Middle frontal gyrus (tissue), 1 donor: ENCODE measurements at regions not wholly inside any gene's neighbourhood (a gene's known extent, or its start where the extent isn't known, plus 50 kb on each side); places are given as distances from the start of the nearest gene placed in this dataset.
"Not testable (repeated sequence)": the region's sequence is repeated elsewhere in the genome, so short reads cannot be mapped to it uniquely, and the experiment has no call there.

Source experiments
- DNase-seq: peaks from one replicate; pipeline ENCODE4 v3.0.0-alpha.2; 2015; ENCODE audit warnings: low spot score; ENCODE audit errors: extremely low spot score

GRCh38 chr20:16863303-16863702 lies 115.1 kb downstream of the OTOR start:
- no peak for DNase-seq

- peak; percentile 61 for DNase-seq
Measured at GRCh38 chr20:16864069-16864468, 115.9 kb downstream of the OTOR start.

- no peak for DNase-seq
Measured at GRCh38 chr20:16864963-16865362, 116.8 kb downstream of the OTOR start.

- DNase-seq = no peak
Measured at GRCh38 chr20:16865406-16865805, 117.2 kb downstream of the OTOR start.

GRCh38 chr20:16873124-16873523 lies 125.0 kb downstream of the OTOR start:
- DNase-seq = not testable (repeated sequence)

GRCh38 chr20:16877053-16877554 lies 128.9 kb downstream of the OTOR start:
- DNase-seq = no peak

- DNase-seq = no peak
Measured at GRCh38 chr20:16885746-16886145, 137.6 kb downstream of the OTOR start.

GRCh38 chr20:16898433-16898832 lies 150.3 kb downstream of the OTOR start:
- DNase-seq = no peak

- DNase-seq = no peak
Measured at GRCh38 chr20:16902662-16903061, 154.5 kb downstream of the OTOR start.

GRCh38 chr20:16904751-16905150 lies 156.6 kb downstream of the OTOR start:
- DNase-seq = no peak

GRCh38 chr20:16914277-16914676 lies 166.1 kb downstream of the OTOR start:
- no peak for DNase-seq

- no peak for DNase-seq
Measured at GRCh38 chr20:16916165-16916564, 168.0 kb downstream of the OTOR start.

GRCh38 chr20:16917636-16918035 lies 169.5 kb downstream of the OTOR start:
- DNase-seq = no peak

- no peak for DNase-seq
Measured at GRCh38 chr20:16918366-16918765, 170.2 kb downstream of the OTOR start.

- no peak for DNase-seq
Measured at GRCh38 chr20:16919841-16920240, 171.7 kb downstream of the OTOR start.

GRCh38 chr20:16922834-16923233 lies 174.7 kb downstream of the OTOR start:
- DNase-seq = no peak

GRCh38 chr20:16926626-16927430 lies 178.7 kb downstream of the OTOR start:
- no peak for DNase-seq

- no peak for DNase-seq
Measured at GRCh38 chr20:16929756-16930155, 181.6 kb downstream of the OTOR start.

- no peak for DNase-seq
Measured at GRCh38 chr20:16930656-16931055, 182.5 kb downstream of the OTOR start.

- no peak for DNase-seq
Measured at GRCh38 chr20:16939051-16939450, 190.9 kb downstream of the OTOR start.

GRCh38 chr20:16940701-16941100 lies 192.5 kb downstream of the OTOR start:
- no peak for DNase-seq

- no peak for DNase-seq
Measured at GRCh38 chr20:16942051-16942450, 193.9 kb downstream of the OTOR start.

- DNase-seq = no peak
Measured at GRCh38 chr20:16942756-16943155, 194.6 kb downstream of the OTOR start.
